ENCODE measurements at regions not wholly inside any gene's neighbourhood (a gene's known extent, or its start where the extent isn't known, plus 50 kb on each side); places are given as distances from the start of the nearest gene placed in this dataset.

GRCh38 chrX:15143825-15144121, 126.1 kb downstream of the ASB9 start:
- no peak for TF ChIP-seq POLR2A (IDR thresholded peaks at IDR 0.05; ENCODE audit: extremely low read depth, insufficient read length)
- no peak for TF ChIP-seq CTCF (IDR thresholded peaks at IDR 0.05; ENCODE audit: low read depth, low read length)
- TF ChIP-seq MAX (IDR thresholded peaks at IDR 0.05; ENCODE audit: low read depth, low read length): no peak
- no peak for TF ChIP-seq MYC (IDR thresholded peaks at IDR 0.05; ENCODE audit: low read depth, low read length)

Data from NB4 (cell line).